ENCODE measurements at regions not wholly inside any gene's neighbourhood (a gene's known extent, or its start where the extent isn't known, plus 50 kb on each side); places are given as distances from the start of the nearest gene placed in this dataset.

GRCh38 chr2:41924709-41925408 lies 123.0 kb upstream of the PKDCC start:
- DNase-seq, result no peak

DNA sequence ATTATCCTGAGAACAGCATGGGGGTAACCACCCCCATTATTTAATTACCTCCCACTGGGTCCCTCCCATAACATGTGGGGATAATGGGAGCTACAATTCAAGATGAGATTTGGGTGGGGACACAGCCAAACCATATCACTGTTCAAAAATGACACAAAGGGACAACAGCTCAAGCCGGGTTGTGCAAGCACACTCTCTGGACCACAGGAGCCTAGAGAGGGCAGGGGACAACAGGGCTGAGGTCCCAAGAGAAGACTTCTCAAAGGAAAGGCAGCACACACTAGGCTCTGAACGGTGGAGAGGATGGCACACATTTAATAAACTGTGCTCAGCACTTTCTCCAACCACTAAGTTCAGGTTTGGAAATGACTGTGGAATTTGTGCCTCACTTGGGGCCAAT lies 122.1 kb upstream of the PKDCC start:
- no peak for DNase-seq

- DNase-seq, result no peak
Measured at GRCh38 chr2:41926614-41927580, 120.9 kb upstream of the PKDCC start.

DNA sequence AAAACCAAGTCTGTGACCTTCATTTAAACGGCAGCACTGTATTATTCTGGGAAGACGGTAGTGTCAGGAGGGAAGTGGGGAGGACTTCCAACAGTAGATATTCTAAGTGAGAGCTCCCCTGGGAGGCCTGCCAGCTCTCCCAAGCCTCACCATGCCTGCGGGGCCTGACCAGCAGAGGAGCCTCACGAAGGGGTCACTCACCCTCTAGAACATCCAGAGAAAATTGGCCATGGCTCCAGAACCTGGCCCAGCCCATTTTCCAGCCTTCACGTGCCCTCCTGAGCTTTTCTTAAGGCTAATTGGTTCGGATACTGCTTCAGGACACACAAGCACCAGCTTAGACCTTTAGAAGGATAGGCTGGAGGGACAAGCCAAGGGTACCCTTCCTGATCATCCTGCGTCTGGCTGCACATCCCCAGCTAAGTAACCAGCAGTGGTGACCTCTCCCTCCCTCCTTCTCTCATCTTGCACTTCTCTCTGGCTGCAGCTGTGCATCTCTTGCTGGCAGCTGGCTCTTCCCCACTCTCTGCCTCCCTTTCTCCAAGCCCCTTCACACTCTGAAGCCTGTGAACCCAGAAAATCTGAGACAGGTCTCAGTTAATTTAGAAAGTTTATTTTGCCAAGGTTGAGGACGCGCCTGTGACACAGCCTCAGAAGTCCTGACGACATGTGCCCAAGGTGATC lies 120.1 kb upstream of the PKDCC start:
- DNase-seq, result no peak

DNA sequence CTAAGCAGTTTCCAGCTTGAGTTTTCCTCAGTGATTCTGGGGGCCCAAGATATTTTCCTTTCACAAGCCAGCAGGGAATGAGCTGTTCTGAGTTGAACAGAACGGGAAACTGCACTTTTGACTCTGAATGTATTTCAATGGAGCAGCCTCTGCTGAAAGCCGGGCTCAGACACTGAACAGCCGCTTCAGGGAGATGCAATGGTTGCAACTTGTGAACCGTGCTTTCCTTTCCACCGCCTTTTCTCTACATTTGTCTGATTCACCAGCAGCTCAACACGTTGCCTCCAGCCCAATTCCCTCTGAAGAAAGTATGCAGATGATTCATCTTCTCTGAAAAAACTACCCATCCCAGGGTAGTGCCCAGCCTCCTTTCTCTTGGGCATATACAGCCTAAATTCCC lies 119.3 kb upstream of the PKDCC start:
- DNase-seq, result no peak

- DNase-seq, result no peak
Measured at GRCh38 chr2:41930807-41931566, 116.8 kb upstream of the PKDCC start.

- no peak for DNase-seq
Measured at GRCh38 chr2:41932241-41933045, 115.4 kb upstream of the PKDCC start.

DNA sequence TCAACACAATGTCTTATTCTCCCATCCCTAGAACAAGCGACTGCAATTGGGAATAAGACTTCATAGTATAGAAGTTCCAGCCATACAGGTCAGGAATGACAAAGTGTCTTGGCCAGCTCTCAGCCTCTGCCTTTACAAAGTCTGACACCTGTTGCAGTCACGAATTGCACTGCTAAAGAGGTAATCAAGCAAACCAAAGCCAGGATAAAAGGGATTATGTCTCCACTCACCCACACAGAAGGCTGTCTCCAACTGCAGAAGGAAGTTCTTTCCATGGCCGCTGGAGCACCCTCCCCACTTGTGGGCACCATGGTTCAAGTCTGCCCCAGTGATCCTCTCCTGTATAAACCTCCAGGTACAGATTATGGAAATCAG lies 114.8 kb upstream of the PKDCC start:
- DNase-seq, result no peak

DNA sequence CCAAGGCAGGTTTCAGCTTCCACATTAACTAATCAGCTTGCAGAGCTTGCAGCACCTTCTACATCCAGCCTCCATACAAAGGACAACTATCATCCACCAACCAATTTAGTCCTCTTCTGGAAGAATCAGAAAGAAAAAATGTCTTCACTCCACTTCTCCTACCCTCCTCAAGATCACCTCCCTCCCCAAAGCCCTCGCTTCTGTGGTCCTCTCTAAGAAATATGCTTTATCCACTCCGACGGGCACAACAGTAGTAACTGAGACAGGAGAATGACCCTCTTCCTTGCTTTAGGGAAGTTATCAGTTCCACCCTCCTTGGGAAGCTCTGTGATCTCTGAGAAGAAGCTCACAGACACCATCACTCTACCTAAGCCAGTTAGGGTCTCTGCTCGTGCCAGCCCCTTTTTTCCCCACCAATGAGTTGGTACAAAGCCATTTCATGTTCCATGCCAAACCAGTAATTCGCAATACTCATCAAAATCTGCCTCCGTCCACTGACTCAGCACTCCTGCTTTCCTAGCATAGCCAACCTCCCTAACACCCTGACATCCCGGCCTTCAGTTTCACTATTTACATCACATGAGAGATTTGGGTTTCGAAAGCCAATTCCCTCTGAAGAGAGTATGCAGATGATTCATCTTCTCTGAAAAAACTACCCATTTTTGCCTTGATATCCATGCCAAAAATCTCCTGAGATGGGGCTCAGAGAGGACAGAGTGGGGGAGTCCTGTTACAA lies 114.1 kb upstream of the PKDCC start:
- peak; percentile 56 to 59 (median 57) for DNase-seq

DNA sequence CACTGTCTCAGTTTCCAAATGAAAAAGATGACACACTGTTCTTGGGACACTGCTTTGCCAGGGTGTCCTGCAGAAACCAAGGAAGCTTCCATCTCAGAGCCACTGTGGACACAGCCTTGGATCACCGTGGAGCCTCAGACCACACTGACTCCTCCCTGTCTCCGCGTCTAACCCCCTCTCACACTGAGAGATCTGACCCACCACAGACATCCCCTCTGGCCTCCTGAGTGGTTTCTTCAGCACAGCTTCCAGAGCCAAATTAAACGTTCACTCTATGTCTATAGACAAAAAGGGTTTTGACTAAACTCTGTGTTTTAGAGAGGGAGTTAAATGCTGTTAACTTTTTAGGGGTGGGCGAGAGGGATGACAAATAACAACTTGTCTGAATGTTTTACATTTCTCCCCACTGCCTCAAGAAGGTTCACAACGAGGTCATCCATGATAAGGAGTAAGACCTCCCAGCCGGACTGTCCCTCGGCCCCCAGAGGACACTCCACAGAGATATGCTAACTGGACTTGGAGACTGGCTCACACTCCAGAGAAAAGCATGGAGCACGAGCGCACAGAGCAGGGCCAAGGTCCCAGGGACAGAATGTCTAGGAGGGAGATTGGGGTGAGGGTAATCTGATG lies 113.4 kb upstream of the PKDCC start:
- DNase-seq, result no peak

GRCh38 chr2:41935002-41935401 lies 112.8 kb upstream of the PKDCC start:
- DNase-seq, result no peak

DNA sequence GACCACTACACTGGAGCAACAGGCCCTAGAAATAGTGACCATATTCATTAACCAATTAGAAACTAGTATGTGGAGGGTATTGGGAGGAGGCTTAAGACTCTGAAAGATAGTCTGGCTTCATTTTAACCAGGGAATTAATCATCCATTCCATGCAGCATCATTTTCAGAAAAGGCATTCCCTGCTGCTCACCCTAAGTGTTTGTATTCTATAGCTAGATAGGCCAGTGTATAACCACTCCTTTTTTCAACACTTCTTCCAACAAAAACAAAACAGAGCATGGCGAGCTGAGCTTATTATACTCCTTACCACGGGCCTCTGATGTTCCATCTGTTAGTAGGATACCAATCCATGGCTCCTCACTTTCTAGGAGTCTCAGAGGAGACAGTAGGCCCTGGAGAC lies 112.0 kb upstream of the PKDCC start:
- DNase-seq, result no peak

GRCh38 chr2:41936771-41937463 lies 110.9 kb upstream of the PKDCC start:
- no peak for DNase-seq

DNA sequence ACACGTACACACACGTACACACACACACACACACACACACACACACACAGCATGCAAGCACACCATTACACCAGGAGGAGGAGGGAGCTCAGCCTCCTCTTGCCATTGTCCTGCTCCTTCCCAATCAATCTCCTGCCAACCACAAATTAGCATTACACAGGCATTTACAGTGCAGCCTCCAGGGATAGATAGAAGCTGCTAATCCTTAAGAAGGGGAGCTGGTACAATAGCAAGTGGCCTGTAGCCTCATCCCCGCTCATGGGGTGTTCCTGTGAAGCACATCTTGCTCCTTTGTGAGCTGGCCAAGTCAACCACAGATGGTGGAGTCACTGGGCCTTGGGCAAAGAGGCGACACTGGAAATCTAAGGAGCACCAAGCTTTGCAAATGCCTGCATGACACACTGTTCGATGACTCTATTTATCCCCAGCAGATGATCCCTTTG lies 110.3 kb upstream of the PKDCC start:
- DNase-seq, result no peak

DNA sequence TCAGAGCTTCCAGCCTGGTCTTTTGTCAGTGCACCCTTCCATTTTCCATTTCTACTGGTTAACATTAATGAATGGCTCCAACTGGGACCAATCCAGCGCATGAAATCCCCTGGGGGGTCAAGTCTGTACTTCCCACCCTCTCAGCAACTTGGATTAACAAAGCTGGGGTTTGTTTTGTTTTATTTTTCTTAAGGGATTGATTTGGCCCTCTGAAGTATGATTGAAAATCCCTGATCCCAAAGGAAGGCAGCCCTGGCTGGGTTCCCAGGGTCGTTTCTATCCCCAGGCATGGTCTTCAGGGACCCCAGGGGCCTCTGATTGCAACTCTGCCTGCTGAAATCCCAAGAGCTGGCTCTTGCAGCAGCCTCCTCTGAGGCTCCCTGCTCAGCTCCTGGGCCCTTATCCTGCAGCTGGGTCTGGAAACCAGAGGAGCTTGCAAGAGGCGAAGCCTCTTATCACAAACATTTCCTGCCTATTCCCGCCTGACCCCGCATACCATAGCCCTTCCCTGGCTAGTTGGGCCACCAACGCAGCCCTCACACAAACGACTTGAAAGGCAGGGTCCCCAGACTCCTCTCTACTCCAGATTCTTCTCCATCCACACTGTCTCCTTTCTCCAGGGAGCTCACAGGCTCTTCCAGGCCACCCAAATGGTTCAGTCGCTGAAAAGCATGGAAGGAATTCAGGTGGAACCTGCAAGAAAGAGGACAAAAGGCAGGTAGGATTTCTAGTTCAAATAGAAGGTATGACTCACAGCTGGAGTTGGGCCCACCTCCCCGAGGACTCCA lies 109.7 kb upstream of the PKDCC start:
- DNase-seq, result no peak

GRCh38 chr2:41940060-41940744 lies 107.6 kb upstream of the PKDCC start:
- no peak for DNase-seq

GRCh38 chr2:41940745-41941063 lies 107.1 kb upstream of the PKDCC start:
- no peak for DNase-seq

DNA sequence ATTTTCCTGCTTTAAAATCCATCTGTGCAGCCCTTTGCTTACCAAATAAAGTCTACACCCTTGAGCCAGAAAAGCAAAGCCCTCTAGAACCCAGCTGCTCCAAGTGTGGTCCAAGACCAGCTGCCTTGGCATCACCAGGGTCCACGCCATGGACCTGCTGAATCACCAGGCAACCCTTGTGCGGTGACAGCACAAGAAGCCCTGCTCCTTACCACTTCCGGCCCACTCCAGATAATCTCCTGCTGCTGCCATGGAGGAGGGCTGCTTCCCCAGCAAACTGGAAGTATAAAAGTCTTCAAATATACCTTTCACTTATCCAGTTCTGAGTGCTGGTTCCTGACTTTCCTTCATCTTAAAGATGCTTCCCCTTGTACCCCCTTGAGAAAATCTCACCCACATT lies 106.0 kb upstream of the PKDCC start:
- no peak for DNase-seq

DNA sequence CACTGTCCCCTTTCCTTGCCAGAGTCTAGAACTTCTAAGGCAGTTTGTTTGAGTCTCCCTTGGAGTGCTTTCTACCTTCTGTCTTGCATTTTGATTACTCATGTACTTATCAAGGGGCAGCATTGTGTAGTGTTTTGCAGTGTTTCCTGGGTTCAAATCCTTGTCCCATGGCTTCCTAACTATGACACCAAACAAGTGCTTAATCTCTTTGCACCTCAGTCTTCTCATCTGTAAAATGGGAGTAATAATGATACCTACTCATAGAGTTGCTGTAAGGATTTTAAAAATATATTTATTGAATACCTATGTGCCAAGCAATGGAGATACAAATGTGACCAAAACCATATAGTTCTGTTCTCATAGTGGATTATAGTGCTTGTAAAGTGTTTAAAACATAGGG lies 105.5 kb upstream of the PKDCC start:
- DNase-seq, result no peak
